DOHH2 (cell line): ENCODE measurements at regions not wholly inside any gene's neighbourhood (a gene's known extent, or its start where the extent isn't known, plus 50 kb on each side); places are given as distances from the start of the nearest gene placed in this dataset.

ENCODE experiments used
- H3F3A ChIP-seq: fragments of 200-600 bp; sonication (generic), shearing (Covaris generic); 2 replicates; pipeline ENCODE4 v1.6.0; 2016; ENCODE audit warnings: antibody characterized with exemption, mild to moderate bottlenecking; ENCODE audit not compliant: control insufficient read depth, insufficient read depth
- H3K27ac ChIP-seq: fragments of 200-600 bp; sonication (generic); 2 replicates; pipeline ENCODE4 v1.5.1; 2014; ENCODE audit warnings: low read depth, mild to moderate bottlenecking, low read length, moderate library complexity
- H3K27me3 ChIP-seq: fragments of 200-600 bp; sonication (generic); 2 replicates; pipeline ENCODE4 v1.6.1; 2014; ENCODE audit warnings: mild to moderate bottlenecking, low read length, mixed read lengths; ENCODE audit not compliant: control insufficient read depth
- H3K36me3 ChIP-seq: fragments of 200-600 bp; sonication (generic); 2 replicates; pipeline ENCODE4 v1.6.1; 2014; ENCODE audit warnings: mild to moderate bottlenecking, low read length, moderate library complexity, mixed read lengths; ENCODE audit not compliant: control insufficient read depth
- H3K4me1 ChIP-seq: fragments of 200-600 bp; sonication (generic); 2 replicates; pipeline ENCODE4 v1.6.1; 2014; ENCODE audit warnings: mild to moderate bottlenecking, low read length, mixed read lengths; ENCODE audit not compliant: control insufficient read depth
- H3K4me2 ChIP-seq: fragments of 200-600 bp; sonication (generic); 2 replicates; pipeline ENCODE4 v1.6.0; 2014; ENCODE audit warnings: mild to moderate bottlenecking, low read length, moderate library complexity
- H3K4me3 ChIP-seq: fragments of 200-600 bp; sonication (generic); 2 replicates; pipeline ENCODE4 v1.5.1; 2014; ENCODE audit warnings: mild to moderate bottlenecking, low read length, mixed read lengths
- H3K79me2 ChIP-seq: fragments of 200-600 bp; sonication (generic); 2 replicates; pipeline ENCODE4 v1.6.1; 2014; ENCODE audit warnings: mild to moderate bottlenecking, low read length, mixed read lengths; ENCODE audit not compliant: control insufficient read depth
- H3K9me2 ChIP-seq: fragments of 200-600 bp; sonication (generic); replicated peaks from 2 replicates; pipeline ENCODE4 v1.6.1; 2014; ENCODE audit warnings: mild to moderate bottlenecking, low read length, mixed read lengths; ENCODE audit not compliant: control insufficient read depth
- H3K9me3 ChIP-seq: fragments of 200-600 bp; sonication (generic); 2 replicates; pipeline ENCODE4 v1.6.1; 2014; ENCODE audit warnings: antibody characterized with exemption, low read length, mixed read lengths; ENCODE audit not compliant: control insufficient read depth, insufficient read depth
- H4K20me1 ChIP-seq: fragments of 200-600 bp; sonication (generic); 2 replicates; pipeline ENCODE4 v1.6.0; 2014; ENCODE audit warnings: low read depth, mild to moderate bottlenecking, antibody characterized with exemption, low read length, moderate library complexity; ENCODE audit not compliant: control insufficient read depth, insufficient read depth
- EZH2phosphoT487 ChIP-seq: fragments of 200-600 bp; sonication (generic); IDR thresholded peaks from 2 replicates; pipeline ENCODE4 v1.6.1; 2017; ENCODE audit warnings: borderline replicate concordance, mild to moderate bottlenecking, antibody characterized with exemption, low read length, moderate library complexity, mixed read lengths
- TF ChIP-seq, protein P1 (sequence below): fragments of 200-600 bp; sonication (generic); IDR thresholded peaks from one replicate; pipeline ENCODE4 v1.5.1; 2014; ENCODE audit warnings: antibody characterized with exemption, mild to moderate bottlenecking, low read depth, low read length; ENCODE audit not compliant: poor library complexity, severe bottlenecking

GRCh38 chr17:71392715-71393567 lies 727.9 kb upstream of the SOX9 start:
- no peak overlapping the region for H3K27ac ChIP-seq

DNA sequence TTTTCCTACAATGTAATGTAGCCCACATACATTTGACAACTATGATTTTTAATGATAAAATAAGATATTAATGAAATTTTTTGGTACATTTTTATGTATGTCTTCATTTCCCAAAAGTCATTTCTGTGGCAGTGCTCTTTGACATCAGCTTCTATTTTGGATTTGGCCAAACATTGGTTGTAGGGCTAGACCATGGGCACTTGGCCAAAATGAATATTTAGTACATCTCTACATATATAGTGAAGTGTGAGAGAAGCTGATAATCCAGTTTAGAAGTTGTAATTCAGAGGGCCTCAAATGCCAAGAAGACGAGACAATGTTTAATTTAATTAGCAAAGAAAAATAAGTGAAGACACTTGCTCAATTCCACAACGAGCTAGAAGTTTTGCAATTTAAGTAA lies 724.9 kb upstream of the SOX9 start:
- Histone ChIP-seq H3K79me2 (no peaks in the 10 kb centered on the region), H3K27ac (no peak overlapping the region), H3K4me2 (no peak overlapping the region), H3K27me3 (no peaks in the 10 kb centered on the region), H3K4me3 (no peak overlapping the region), H4K20me1 (no peaks in the 10 kb centered on the region), H3K9me3 (no peaks in the 10 kb centered on the region), H3K36me3 (no peaks in the 10 kb centered on the region), H3F3A (no peaks in the 10 kb centered on the region), H3K4me1 (no peaks in the 10 kb centered on the region), H3K9me2 (no peaks in the 10 kb centered on the region)
- TF ChIP-seq EZH2phosphoT487 = no peak
- TF ChIP-seq, protein P1, sequence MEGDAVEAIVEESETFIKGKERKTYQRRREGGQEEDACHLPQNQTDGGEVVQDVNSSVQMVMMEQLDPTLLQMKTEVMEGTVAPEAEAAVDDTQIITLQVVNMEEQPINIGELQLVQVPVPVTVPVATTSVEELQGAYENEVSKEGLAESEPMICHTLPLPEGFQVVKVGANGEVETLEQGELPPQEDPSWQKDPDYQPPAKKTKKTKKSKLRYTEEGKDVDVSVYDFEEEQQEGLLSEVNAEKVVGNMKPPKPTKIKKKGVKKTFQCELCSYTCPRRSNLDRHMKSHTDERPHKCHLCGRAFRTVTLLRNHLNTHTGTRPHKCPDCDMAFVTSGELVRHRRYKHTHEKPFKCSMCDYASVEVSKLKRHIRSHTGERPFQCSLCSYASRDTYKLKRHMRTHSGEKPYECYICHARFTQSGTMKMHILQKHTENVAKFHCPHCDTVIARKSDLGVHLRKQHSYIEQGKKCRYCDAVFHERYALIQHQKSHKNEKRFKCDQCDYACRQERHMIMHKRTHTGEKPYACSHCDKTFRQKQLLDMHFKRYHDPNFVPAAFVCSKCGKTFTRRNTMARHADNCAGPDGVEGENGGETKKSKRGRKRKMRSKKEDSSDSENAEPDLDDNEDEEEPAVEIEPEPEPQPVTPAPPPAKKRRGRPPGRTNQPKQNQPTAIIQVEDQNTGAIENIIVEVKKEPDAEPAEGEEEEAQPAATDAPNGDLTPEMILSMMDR = no peak

More at GRCh38 chr17:71392715-71393567, 727.9 kb upstream of the SOX9 start:
- Histone ChIP-seq H3K4me3 (no peak overlapping the region), H3F3A (no peaks in the 10 kb centered on the region), H3K4me2 (no peak overlapping the region), H3K4me1 (no peaks in the 10 kb centered on the region), H3K9me3 (no peaks in the 10 kb centered on the region), H3K79me2 (no peaks in the 10 kb centered on the region), H3K9me2 (no peaks in the 10 kb centered on the region), H3K36me3 (no peaks in the 10 kb centered on the region), H3K27me3 (no peaks in the 10 kb centered on the region), H4K20me1 (no peaks in the 10 kb centered on the region)
- TF ChIP-seq, protein P1 = no peak
- no peak for TF ChIP-seq EZH2phosphoT487

- Histone ChIP-seq H3K9me3 (no peaks in the 10 kb centered on the region), H3K9me2 (no peaks in the 10 kb centered on the region), H4K20me1 (no peaks in the 10 kb centered on the region), H3K4me3 (no peak overlapping the region), H3K36me3 (no peaks in the 10 kb centered on the region), H3K4me2 (no peak overlapping the region), H3K4me1 (no peaks in the 10 kb centered on the region), H3K27ac (no peak overlapping the region), H3K27me3 (no peaks in the 10 kb centered on the region), H3F3A (no peaks in the 10 kb centered on the region), H3K79me2 (no peaks in the 10 kb centered on the region)
- no peak for TF ChIP-seq EZH2phosphoT487
- TF ChIP-seq, protein P1 = no peak
Observed at GRCh38 chr17:71396711-71397110, 724.1 kb upstream of the SOX9 start.
